Hematopoietic multipotent progenitor cell treated with erythropoietin and hydrocortisone succinate and interleukin-3 and kit ligand, for 17 days (in vitro differentiated cells): ENCODE measurements at regions not wholly inside any gene's neighbourhood (a gene's known extent, or its start where the extent isn't known, plus 50 kb on each side); places are given as distances from the start of the nearest gene placed in this dataset.

ENCODE experiments used
- DNase-seq: peaks from one replicate; pipeline ENCODE4 v3.0.0-alpha.2; 2015; ENCODE audit warnings: low spot score

DNA sequence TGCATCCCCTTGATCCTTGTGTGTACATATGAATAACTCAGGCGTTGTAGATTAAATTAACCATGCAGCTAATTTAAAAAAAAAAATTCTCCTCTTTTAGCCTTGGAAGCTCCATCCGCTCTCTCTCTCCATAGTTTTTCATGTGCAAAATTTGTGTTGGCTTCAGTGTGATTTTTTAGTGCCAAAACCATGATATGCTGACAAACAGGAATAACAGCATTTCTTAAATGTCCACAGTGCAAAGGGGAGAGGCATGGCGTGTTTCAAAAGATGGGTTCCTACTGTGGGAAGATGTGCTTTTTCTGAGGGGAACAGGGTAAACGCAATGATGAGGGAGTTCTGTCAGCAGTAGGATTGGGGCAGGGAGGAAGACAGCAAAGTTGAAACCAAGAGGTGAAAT, 247.0 kb downstream of the ICOS start:
- no peak for DNase-seq

DNA sequence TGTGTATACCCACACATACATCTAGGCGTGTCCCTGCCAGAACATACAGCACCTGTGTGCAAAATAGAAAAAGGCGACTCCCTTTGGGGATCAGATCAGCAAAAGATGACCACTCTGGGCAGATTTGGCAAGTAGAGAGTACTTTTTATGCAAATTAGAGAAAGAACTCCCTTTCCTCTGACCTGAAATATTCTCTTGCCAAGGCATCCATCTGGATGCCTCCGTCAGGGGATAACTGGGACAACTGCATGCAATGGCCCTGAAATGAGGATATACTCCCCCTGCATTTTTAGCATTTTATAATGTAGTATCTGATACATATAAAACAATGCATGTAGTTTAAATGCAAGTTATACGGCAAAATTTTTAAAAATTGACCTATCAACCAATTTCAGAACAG, 247.7 kb downstream of the ICOS start:
- no peak for DNase-seq

DNA sequence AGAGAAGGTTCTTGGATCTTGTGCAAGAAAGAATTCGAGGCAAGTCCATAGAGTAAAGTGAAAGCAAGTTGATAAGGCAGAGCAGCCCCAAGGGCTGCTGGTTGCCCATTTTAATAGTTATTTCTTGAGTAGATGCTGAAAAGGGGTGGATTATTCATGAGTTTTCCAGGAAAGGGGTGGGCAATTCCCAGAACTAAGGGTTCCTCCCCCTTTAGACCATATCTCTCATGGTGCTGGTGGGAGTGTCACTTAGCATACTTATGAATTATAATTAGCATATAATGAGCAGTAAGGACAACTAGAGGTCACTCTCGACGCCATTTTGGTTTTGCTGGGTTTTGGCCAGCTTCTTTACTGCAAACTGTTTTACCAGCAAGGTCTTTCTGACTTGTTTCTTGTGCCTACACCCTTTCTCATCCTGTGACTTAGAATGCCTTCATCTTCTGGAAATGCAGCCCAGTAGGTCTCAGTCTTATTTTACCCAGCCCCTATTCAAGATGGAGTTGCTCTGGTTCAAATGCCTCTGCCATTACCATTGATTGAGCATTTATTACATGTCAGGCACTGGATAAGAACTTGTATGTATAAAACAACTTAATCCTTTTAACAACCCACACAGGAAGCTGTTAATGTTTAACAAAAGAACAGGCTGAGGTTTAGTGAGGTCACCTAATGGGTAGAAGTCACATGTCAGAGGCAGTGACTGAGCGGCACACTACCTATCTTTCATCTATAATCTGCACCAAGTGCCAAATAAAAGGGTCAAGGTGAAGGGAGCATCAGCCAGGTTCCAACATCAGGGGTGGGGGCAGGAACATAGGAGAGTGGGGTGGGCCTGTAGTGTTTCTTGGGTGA, 250.9 kb downstream of the ICOS start:
- DNase-seq: no peak

DNA sequence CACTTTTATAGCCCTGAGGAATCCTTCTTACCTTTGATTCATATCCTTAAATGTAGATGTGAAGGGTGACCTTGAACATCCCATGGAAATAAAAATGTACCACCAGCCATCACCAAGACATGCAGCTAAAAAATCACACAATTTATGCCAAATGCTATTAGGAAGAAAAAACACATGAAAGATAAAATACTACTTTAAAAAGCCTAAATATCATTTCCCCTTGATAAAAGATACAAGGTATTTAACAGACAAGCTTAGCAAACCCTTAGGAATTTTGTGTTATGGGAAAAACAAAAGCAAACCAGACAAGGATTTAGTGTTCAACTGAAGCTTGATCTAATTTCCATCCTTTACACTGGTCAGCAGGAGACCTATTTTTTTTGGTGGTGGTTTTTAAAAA, 255.0 kb downstream of the ICOS start:
- no peak for DNase-seq

DNA sequence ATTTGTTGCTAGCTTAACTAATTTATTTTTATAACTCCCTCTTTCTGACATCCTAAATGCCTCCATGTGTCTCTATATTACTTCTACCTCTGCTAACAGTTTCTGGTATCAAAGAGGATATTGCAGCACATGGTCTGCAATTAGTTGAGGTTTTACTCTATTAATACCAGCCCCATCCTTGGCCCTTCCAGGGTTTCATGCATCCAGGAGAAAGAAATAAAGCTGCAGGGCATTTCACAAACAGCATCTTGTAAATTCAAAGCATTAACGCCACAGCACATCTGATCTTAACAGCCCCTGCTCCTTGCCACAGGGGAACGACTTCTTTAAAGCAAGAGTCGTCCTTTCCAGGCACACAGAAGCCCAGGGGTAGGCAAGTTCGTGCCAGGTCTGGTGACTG, 258.9 kb downstream of the ICOS start:
- DNase-seq: no peak

DNA sequence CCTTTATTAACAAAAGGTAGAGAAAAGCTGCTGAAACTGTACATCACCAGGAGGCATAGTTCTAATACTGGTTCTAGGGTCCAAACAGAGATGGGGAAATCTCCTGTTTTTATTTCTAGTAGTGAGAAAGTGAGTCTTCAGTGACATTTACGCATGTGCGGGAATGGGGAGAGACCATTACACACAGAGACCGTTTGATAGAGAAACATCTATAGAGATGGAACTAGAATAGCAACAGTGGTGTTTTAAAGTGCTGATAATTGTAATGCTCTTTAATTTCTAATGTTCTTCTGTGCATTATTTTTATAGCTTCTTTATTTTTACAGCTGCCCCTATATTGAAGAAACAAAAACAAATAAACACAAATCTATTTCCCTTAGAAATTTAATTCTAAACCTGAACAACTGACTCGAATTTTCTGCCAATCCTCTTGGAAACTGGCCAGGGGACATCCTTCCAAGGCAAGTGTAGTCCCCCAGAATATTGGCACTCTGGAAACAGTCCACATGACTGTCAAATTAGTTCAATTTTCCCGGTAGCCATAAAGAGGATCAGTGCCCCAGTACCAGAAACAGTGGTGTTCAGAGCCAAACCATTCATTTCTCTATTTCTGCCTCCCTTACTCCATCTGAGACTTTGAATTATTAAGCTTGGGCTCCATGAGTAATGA, 260.9 kb downstream of the ICOS start:
- DNase-seq: no peak

DNA sequence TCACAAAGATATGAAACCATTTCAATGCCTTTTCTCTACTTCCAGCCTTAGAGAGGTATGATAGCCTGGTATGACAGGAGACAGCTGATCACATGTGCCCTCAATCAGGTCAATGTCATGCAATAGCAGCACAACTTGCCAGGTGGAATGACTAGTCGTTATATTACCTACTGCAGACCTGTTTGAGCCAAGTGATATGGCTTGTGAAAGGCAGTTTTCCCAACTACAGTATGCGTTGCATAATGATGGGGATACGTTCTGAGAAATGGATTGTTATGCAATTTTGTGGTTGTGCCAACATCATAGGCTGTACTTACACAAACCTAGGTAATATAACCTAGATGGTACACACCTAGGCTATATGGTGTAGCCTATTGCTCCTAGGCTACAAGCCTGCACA, 262.8 kb downstream of the ICOS start:
- no peak for DNase-seq

DNA sequence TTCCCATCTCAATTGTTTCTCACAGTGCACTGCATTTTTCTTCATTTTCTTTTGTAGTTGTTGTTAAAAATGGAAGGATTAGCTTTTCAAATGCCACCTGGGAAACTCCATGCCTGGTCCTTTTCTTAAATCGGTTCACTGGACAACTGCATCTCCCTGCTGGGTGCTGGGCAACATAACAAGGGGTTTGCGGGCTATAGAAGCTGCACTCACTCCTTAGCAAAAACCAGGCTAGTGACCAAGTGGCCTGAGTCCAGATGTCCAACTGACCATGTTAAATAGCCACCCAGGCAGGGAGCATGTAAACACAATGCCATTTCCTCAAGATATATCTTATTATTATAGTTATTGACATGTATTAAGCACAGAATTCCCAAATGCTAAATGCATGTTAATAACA, 264.9 kb downstream of the ICOS start:
- no peak for DNase-seq

DNA sequence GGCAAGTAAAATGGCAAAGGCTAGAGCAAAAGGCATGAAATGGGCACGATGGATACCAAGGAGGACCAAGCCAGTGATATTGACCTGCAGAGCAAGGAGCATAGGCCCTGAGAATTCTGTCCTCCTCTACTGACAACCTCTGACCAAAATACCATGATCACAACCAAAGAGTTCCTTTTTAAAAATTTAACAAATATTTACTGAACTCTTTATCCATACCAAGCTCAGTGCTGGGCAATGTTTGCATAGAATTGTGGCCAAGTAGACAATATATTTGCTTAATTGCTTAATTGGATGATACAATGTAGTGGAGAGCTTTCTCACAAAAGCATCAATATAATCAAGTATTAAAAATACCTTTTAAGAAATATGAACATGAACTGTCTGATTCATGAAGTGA, 265.7 kb downstream of the ICOS start:
- DNase-seq: no peak

DNA sequence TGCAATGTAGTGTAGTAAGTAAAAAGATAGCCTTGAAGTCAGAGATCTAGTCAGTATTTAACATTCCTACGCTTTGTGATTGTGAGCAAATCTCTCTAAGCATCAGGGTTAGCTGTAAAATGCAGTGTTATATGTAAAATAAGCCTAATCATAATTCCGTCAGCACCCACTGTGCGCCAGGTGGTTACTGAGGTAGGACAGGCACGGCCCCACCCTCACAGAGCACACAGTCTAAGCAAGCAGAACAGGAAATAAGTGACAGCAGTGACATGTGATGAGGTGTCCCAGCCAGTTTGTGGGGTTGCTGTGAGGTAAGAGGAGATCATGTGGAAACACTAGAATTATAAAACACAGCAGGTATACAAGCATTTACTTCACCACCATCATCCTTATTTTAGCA, 267.1 kb downstream of the ICOS start:
- no peak for DNase-seq

DNA sequence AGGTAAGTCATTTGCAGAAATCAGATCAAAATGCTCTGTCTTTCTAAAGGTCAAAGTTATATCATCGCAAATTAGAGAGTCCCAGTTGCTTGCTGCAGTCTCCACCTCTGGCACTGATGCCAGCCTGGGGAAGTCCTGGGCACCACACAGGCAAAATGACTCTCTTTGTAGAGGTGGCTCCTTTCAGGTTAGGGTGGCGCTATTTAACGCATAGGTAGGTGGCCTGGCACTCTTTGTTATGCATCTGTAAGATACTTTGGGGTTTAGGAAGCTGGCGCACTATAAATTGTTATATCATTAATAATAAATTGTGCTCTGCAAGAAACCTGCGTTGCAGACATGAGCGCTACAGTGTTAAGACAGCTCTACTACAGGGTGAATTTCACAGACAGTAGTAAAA, 268.5 kb downstream of the ICOS start:
- DNase-seq: no peak

DNA sequence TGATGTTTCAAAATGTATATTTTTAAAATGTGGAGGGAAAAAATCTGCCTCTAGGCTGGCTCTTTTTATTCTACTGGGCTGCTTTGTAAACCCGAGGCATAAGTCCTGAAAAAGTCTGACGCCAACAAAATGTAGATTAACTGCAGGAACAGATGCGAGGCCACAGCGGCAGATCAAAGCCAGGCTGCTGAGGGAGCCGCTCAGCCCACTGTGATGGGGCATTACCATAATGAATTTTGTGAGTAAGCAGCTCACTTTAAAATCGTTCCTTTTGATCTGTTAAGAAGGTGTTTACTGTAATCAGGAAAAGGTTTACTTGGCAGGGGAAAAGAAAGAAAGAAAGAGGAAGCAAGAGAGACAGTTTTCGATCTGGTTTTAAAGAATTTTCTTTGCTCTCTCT, 269.0 kb downstream of the ICOS start:
- no peak for DNase-seq

DNA sequence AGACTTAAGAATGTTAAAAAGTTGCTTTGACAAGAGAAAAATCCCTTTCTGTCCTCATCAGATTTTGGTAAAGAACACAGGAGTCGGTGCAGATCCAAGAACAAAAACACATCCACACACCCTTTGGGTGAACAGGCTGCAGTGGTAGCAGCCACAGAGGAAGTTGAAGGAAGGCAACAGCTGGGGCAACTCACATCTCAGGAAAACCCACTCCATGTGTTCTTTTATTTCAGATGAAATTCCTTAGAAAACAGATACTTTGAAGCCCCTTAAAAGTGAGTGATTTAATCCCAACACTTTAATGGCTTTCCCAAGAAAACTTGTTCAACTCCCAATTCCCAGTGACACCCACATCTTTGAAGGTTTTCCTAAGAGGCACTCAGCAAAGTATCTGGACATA, 271.3 kb downstream of the ICOS start:
- no peak for DNase-seq

DNA sequence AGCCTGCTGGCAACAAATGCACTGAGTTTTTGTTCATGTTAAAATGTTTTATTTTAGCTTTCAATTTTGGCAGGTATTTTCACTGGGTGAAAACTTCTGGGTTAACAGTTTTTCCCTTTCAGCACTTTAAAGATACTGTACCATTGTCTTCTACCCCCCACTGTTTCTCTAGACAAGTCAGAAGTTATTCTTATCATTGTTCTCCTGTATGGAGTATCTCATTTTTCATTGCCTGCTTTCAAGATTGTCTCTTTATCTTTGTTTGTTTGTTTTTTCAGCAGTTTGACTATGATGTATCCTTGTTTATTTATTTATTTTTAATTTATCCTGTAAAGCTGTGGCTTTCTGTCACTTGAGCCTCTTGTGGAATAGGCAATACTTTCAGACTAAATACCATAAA, 277.0 kb downstream of the ICOS start:
- no peak for DNase-seq

DNA sequence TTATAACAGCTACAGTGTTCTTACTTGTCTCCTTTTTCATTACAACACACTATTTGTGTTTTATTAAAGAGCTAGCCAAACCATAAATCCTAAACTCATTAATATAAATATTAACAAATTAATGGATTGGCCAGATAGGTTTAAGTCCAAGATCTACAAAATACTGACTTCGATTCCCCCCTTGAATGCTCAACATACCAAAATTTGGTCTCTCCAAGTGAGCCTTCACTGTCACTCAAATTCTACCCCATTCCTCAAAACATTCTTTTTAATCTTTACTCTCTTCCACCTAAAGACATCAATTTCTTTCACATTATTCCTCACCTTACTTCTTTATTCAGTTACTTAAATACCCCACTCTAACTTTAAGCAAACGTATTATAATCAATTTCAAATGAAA, 281.5 kb downstream of the ICOS start:
- DNase-seq: no peak

DNA sequence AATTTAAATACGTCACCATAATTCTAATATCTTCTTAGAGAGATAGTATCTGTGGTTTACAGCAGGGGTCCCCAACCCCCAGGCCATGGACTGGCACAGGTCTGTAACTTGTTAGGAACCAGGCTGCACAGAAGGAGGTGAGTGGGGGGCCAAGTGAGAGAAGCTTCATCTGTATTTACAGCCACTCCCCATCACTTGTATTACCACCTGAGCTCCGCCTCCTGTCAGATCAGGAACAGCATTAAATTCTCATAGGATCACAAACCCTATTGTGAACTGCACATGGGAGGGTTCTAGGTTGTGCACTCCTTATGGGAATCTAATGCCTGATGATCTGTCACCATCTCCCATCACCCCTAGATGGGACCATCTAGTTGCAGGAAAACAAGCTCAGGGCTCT, 282.6 kb downstream of the ICOS start:
- no peak for DNase-seq

DNA sequence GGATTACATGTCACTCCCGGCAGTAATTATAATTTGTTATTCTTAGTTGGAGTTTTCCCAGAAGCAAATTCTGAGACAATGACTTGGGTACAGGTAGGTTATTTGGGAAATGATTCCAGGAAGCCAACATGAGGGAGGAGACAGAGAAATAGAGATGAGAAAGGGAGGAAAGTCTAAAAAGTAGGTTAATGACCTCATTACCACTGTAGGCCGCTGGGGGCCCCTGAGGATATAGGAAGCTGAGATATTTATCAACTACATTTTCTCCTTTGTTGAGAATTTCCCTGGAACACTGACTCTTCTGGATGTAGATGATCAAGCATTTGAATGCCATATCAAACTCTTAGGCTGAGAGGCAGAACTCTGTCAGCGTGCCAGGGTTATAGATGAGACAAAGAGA, 284.3 kb downstream of the ICOS start:
- DNase-seq: no peak

DNA sequence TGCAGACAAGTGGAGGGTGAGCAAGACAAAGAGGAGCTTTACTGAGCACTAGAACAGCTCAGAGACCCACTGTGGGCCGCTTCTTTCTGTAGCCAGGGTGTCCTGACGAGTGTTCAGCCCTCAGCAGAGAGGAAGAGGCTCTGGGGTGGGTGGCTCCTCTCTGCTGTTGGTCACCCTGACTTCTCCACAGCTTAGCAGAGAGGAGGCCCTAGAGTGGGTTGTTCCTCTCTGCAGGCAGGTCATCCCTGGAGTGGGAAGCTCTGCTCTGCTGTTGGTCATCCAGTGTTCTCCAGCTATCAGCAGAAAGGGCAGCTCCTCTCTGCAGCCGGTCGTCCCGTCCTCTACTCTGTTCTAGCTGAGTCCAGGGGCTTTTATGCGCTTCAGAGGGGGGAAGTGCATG, 286.5 kb downstream of the ICOS start:
- no peak for DNase-seq

DNA sequence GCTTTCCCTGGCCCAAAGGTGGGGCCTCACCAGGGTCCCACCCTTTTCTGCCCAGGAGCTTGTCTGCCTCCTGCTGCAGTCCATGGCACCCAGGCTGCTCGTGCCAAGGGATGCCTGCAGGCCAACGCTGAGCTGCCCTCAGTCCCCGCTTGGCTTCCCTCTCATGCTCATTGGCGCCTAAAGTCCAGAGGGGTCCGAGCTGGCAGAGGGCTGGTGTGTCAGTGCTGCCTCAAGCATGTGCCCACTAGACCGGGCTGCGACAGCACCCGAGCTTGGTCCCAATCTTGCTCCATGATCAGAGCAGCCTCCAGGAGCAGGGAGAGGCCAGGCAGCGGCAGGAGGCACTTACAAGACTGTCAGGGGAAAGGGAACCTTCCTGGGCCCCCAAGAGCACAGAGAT, 287.0 kb downstream of the ICOS start:
- no peak for DNase-seq

DNA sequence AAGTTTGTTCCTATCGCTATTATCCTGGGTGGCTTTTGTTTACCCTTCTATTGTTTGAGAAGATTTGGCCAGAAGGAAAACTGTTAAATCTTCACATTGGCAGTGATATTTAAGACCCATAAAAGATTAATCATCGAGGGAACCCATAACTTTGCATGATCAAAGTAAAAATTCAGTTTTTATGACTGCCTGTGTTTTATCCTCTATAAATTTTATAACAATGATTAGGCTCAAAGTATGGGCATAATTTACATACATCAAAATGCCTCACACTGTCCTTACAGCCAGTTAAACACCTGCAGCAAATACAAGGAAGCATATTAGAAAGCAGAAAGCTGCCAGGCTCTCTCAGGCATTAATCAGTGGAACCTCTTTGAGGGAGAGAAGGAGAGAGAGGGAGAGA, 289.1 kb downstream of the ICOS start:
- no peak for DNase-seq

DNA sequence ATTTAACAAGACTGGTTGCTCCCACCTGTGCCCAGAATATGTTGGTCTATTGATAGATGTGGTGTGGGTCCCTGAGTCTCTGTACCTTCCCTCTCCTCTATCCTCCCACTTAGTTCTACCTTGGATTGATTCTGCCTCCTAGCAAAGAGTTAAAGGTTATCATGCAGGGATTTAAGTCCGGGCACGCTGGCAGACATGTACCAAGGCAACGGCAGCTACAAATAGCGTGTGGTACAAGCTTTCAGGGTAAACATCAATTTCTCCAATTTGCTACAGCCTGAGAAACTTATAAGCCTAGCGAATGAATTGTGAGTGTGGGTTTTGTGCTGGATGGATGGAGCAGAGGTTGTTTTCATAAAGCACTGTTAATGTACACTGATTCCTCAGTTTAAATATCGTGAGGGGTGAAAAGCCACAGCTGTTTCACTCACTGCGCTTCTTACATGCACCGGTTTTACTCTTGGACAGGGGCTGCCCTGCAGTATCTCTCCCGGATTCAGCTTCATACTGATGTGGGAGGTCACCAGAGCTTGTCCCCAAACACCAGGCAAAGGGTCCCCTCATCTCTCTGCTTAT, 289.8 kb downstream of the ICOS start:
- no peak for DNase-seq

DNA sequence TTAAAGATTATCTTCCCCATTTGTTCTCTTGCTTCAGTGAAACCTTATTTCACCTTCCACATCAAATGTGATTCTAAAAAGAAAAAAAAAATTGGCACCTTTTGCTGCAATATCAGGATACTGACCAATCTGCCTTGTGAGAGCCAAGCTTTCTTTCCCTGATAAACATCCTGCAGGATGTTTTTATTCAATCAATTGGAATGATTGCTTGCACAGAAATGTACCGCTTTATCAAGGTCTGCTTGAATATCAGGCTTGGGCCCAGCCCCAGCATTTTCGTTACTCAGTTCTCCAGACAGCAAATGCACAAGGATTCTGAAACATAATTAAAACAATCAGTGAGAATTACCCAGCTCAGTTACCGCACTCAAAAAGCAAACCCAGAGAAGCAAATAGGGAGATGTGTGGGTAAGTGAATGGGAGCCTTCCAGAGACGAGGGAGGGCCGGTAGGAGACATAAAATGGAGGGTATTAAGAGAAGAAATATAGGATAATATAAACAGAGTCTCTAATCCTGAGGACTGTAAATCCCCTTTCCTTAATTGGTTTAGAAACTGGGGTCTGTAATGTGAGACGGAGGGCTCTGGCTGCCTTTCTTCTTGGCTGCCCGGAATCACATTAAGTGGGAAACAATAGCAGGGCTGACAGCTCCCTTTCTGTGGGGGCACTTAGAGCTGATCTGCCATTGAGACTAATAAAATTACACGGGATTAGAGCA, 291.8 kb downstream of the ICOS start:
- no peak for DNase-seq

DNA sequence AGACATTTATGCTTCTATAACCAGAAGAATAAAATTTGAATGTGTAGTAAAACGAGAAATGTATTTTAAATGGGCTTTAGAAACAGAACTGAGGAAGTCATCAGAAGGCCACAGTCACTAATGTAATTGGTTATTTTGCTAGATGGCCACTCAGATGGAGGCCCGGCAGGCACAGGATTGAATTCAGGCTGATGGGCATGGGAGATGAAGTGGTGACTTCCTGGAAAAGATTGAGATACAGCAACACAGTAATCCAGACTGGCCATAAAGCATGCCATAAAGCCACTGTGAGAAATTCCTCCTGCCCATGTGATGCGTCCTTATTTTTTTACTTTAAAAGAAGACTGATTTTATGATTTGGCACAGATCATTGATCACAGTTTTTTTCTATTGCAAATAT, 297.7 kb downstream of the ICOS start:
- no peak for DNase-seq
